ENCODE measurements at regions not wholly inside any gene's neighbourhood (a gene's known extent, or its start where the extent isn't known, plus 50 kb on each side); places are given as distances from the start of the nearest gene placed in this dataset.

- Histone ChIP-seq H3K79me2 (ENCODE audit: control insufficient read depth, insufficient read depth, low read length) (no peaks in the 10 kb centered on the region), H4K8ac (ENCODE audit: low read depth, low read length) (no peak overlapping the region), H3K27me3 (ENCODE audit: insufficient read depth, low read length, poor library complexity) (no peaks in the 10 kb centered on the region), H3K36me3 (ENCODE audit: control insufficient read depth, insufficient read depth, low read length) (no peaks in the 10 kb centered on the region), H3K79me1 (ENCODE audit: low read length) (no peaks in the 10 kb centered on the region), H2BK120ac (ENCODE audit: low read depth, low read length) (no peak overlapping the region), H3K4me2 (ENCODE audit: low read length) (no peak overlapping the region), H3K4me1 (ENCODE audit: control insufficient read depth, low read depth, low read length) (no peaks in the 10 kb centered on the region), H3K18ac (ENCODE audit: low read length) (no peak overlapping the region), H3K27ac (ENCODE audit: low read depth, low read length) (no peak overlapping the region), H2BK5ac (ENCODE audit: low read length) (no peak overlapping the region), H3K4me3 (ENCODE audit: low read length) (no peak overlapping the region), H2BK15ac (replicated peaks; ENCODE audit: low read depth) (no peak overlapping the region), H2AK5ac (ENCODE audit: low read length) (no peak overlapping the region), H3K9ac (ENCODE audit: low read length) (no peak overlapping the region), H3K23ac (ENCODE audit: low read length) (no peak overlapping the region), H3K56ac (ENCODE audit: low read length) (no peak overlapping the region), H4K5ac (ENCODE audit: low read length) (no peak overlapping the region), H3K4ac (ENCODE audit: low read depth, low read length) (no peak overlapping the region)
- no CpG with 5 or more reads among the region's 2 CpGs for WGBS (ENCODE audit: extremely low coverage, insufficient coverage, low lambda C conversion rate)
- DNase-seq: no peak
These were observed 248.4 kb upstream of the IRAK1BP1 start for GRCh38 chr6:78618970-78619369.

GRCh38 chr6:78623554-78623953 lies 243.8 kb upstream of the IRAK1BP1 start:
- peak; percentile 31 for DNase-seq
- Histone ChIP-seq H2AK5ac (ENCODE audit: low read length) (no peak overlapping the region), H3K4me2 (ENCODE audit: low read length) (no peak overlapping the region), H3K79me1 (ENCODE audit: low read length) (no peaks in the 10 kb centered on the region), H2BK120ac (ENCODE audit: low read depth, low read length) (no peak overlapping the region), H3K36me3 (ENCODE audit: control insufficient read depth, insufficient read depth, low read length) (no peaks in the 10 kb centered on the region), H4K8ac (ENCODE audit: low read depth, low read length) (no peak overlapping the region), H2BK15ac (replicated peaks; ENCODE audit: low read depth) (no peak overlapping the region), H3K79me2 (ENCODE audit: control insufficient read depth, insufficient read depth, low read length) (no peaks in the 10 kb centered on the region), H3K4me3 (ENCODE audit: low read length) (no peak overlapping the region), H3K27ac (ENCODE audit: low read depth, low read length) (no peak overlapping the region), H3K4ac (ENCODE audit: low read depth, low read length) (no peak overlapping the region), H3K18ac (ENCODE audit: low read length) (no peak overlapping the region), H3K4me1 (ENCODE audit: control insufficient read depth, low read depth, low read length) (no peaks in the 10 kb centered on the region), H2BK5ac (ENCODE audit: low read length) (no peak overlapping the region), H3K23ac (ENCODE audit: low read length) (no peak overlapping the region), H4K5ac (ENCODE audit: low read length) (no peak overlapping the region), H3K56ac (ENCODE audit: low read length) (no peak overlapping the region), H3K9ac (ENCODE audit: low read length) (no peak overlapping the region), H3K27me3 (ENCODE audit: insufficient read depth, low read length, poor library complexity) (no peaks in the 10 kb centered on the region)

GRCh38 chr6:78629154-78629721 lies 238.1 kb upstream of the IRAK1BP1 start:
- no peak overlapping the region for H3K4me2 ChIP-seq (ENCODE audit: low read length)
- no peak overlapping the region for H2BK5ac ChIP-seq (ENCODE audit: low read length)
- H3K18ac ChIP-seq (ENCODE audit: low read length): no peak overlapping the region
- H3K79me2 ChIP-seq (ENCODE audit: control insufficient read depth, insufficient read depth, low read length): no peaks in the 10 kb centered on the region
- no peak overlapping the region for H3K4ac ChIP-seq (ENCODE audit: low read depth, low read length)
- H2AK5ac ChIP-seq (ENCODE audit: low read length): no peak overlapping the region
- H3K4me3 ChIP-seq (ENCODE audit: low read length): no peak overlapping the region
- H3K4me1 ChIP-seq (ENCODE audit: control insufficient read depth, low read depth, low read length): no peaks in the 10 kb centered on the region
- H3K56ac ChIP-seq (ENCODE audit: low read length): no peak overlapping the region
- no peak overlapping the region for H4K8ac ChIP-seq (ENCODE audit: low read depth, low read length)
- no peaks in the 10 kb centered on the region for H3K36me3 ChIP-seq (ENCODE audit: control insufficient read depth, insufficient read depth, low read length)
- H3K79me1 ChIP-seq (ENCODE audit: low read length): no peaks in the 10 kb centered on the region
- no peak overlapping the region for H3K27ac ChIP-seq (ENCODE audit: low read depth, low read length)
- H3K23ac ChIP-seq (ENCODE audit: low read length): no peak overlapping the region
- WGBS (ENCODE audit: extremely low coverage, insufficient coverage, low lambda C conversion rate): no CpG with 5 or more reads among the region's 27 CpGs
- H2BK120ac ChIP-seq (ENCODE audit: low read depth, low read length): no peak overlapping the region
- H3K27me3 ChIP-seq (ENCODE audit: insufficient read depth, low read length, poor library complexity): no peaks in the 10 kb centered on the region
- H4K5ac ChIP-seq (ENCODE audit: low read length): no peak overlapping the region
- no peak overlapping the region for H2BK15ac ChIP-seq (replicated peaks; ENCODE audit: low read depth)
- DNase-seq: peak; percentile 33
- no peak overlapping the region for H3K9ac ChIP-seq (ENCODE audit: low read length)

GRCh38 chr6:78629836-78630235 lies 237.5 kb upstream of the IRAK1BP1 start:
- H3K9ac ChIP-seq (ENCODE audit: low read length): no peak overlapping the region
- no peak overlapping the region for H4K8ac ChIP-seq (ENCODE audit: low read depth, low read length)
- no peaks in the 10 kb centered on the region for H3K36me3 ChIP-seq (ENCODE audit: control insufficient read depth, insufficient read depth, low read length)
- no CpG with 5 or more reads among the region's 22 CpGs for WGBS (ENCODE audit: extremely low coverage, insufficient coverage, low lambda C conversion rate)
- H3K79me1 ChIP-seq (ENCODE audit: low read length): no peaks in the 10 kb centered on the region
- H3K27ac ChIP-seq (ENCODE audit: low read depth, low read length): no peak overlapping the region
- H3K79me2 ChIP-seq (ENCODE audit: control insufficient read depth, insufficient read depth, low read length): no peaks in the 10 kb centered on the region
- no peak overlapping the region for H3K23ac ChIP-seq (ENCODE audit: low read length)
- H3K4ac ChIP-seq (ENCODE audit: low read depth, low read length): no peak overlapping the region
- H3K27me3 ChIP-seq (ENCODE audit: insufficient read depth, low read length, poor library complexity): no peaks in the 10 kb centered on the region
- no peak overlapping the region for H2AK5ac ChIP-seq (ENCODE audit: low read length)
- no peak overlapping the region for H2BK5ac ChIP-seq (ENCODE audit: low read length)
- H3K56ac ChIP-seq (ENCODE audit: low read length): no peak overlapping the region
- no peak for DNase-seq
- H4K5ac ChIP-seq (ENCODE audit: low read length): no peak overlapping the region
- no peaks in the 10 kb centered on the region for H3K4me1 ChIP-seq (ENCODE audit: control insufficient read depth, low read depth, low read length)
- H2BK120ac ChIP-seq (ENCODE audit: low read depth, low read length): no peak overlapping the region
- H3K4me2 ChIP-seq (ENCODE audit: low read length): no peak overlapping the region
- no peak overlapping the region for H3K4me3 ChIP-seq (ENCODE audit: low read length)
- no peak overlapping the region for H2BK15ac ChIP-seq (replicated peaks; ENCODE audit: low read depth)
- H3K18ac ChIP-seq (ENCODE audit: low read length): no peak overlapping the region

GRCh38 chr6:78631976-78632375 lies 235.4 kb upstream of the IRAK1BP1 start:
- Histone ChIP-seq H3K56ac (ENCODE audit: low read length) (no peak overlapping the region), H3K4ac (ENCODE audit: low read depth, low read length) (no peak overlapping the region), H3K18ac (ENCODE audit: low read length) (no peak overlapping the region), H3K79me2 (ENCODE audit: control insufficient read depth, insufficient read depth, low read length) (no peaks in the 10 kb centered on the region), H3K4me2 (ENCODE audit: low read length) (no peak overlapping the region), H3K79me1 (ENCODE audit: low read length) (no peaks in the 10 kb centered on the region), H3K27ac (ENCODE audit: low read depth, low read length) (no peak overlapping the region), H4K8ac (ENCODE audit: low read depth, low read length) (no peak overlapping the region), H2BK120ac (ENCODE audit: low read depth, low read length) (no peak overlapping the region), H3K4me3 (ENCODE audit: low read length) (no peak overlapping the region), H3K23ac (ENCODE audit: low read length) (no peak overlapping the region), H2AK5ac (ENCODE audit: low read length) (no peak overlapping the region), H3K9ac (ENCODE audit: low read length) (no peak overlapping the region), H3K36me3 (ENCODE audit: control insufficient read depth, insufficient read depth, low read length) (no peaks in the 10 kb centered on the region), H4K5ac (ENCODE audit: low read length) (no peak overlapping the region), H3K4me1 (ENCODE audit: control insufficient read depth, low read depth, low read length) (no peaks in the 10 kb centered on the region), H2BK5ac (ENCODE audit: low read length) (no peak overlapping the region), H3K27me3 (ENCODE audit: insufficient read depth, low read length, poor library complexity) (no peaks in the 10 kb centered on the region), H2BK15ac (replicated peaks; ENCODE audit: low read depth) (no peak overlapping the region)
- WGBS (ENCODE audit: extremely low coverage, insufficient coverage, low lambda C conversion rate): no CpG with 5 or more reads among the region's 3 CpGs
- DNase-seq: no peak
